H9 (cell line): ENCODE measurements at regions not wholly inside any gene's neighbourhood (a gene's known extent, or its start where the extent isn't known, plus 50 kb on each side); places are given as distances from the start of the nearest gene placed in this dataset.

ENCODE experiments used
- DNase-seq: peaks from one replicate; pipeline ENCODE4 v3.0.0-alpha.2; 2017
- H2AFZ ChIP-seq: one replicate; pipeline ENCODE4 v1.6.1; 2013; ENCODE audit warnings: mild to moderate bottlenecking, low read length, control low read depth, moderate library complexity
- H2AK5ac ChIP-seq: 2 replicates; pipeline ENCODE4 v1.6.1; 2013; ENCODE audit warnings: low read length, control low read depth, mixed read lengths; ENCODE audit not compliant: insufficient read length
- H2BK120ac ChIP-seq: one replicate; pipeline ENCODE4 v1.6.1; 2013; ENCODE audit warnings: low read depth, mild to moderate bottlenecking, low read length, control low read depth, inconsistent platforms; ENCODE audit not compliant: poor library complexity, severe bottlenecking
- H2BK12ac ChIP-seq: 2 replicates; pipeline ENCODE4 v1.6.1; 2013; ENCODE audit warnings: low read length, control low read depth, mixed read lengths, low read depth; ENCODE audit not compliant: insufficient read length
- H2BK15ac ChIP-seq: 2 replicates; pipeline ENCODE4 v1.6.1; 2013; ENCODE audit warnings: low read depth, low read length, control low read depth
- H2BK20ac ChIP-seq: one replicate; pipeline ENCODE4 v1.6.1; 2013; ENCODE audit warnings: low read depth, mild to moderate bottlenecking, low read length, control low read depth, inconsistent platforms; ENCODE audit not compliant: poor library complexity, severe bottlenecking
- H2BK5ac ChIP-seq: 2 replicates; pipeline ENCODE4 v1.6.1; 2013; ENCODE audit warnings: low read length, control low read depth, mixed read lengths; ENCODE audit not compliant: insufficient read length
- H3K14ac ChIP-seq: 2 replicates; pipeline ENCODE4 v1.6.1; 2013; ENCODE audit warnings: low read length, control low read depth; ENCODE audit not compliant: insufficient read depth
- H3K18ac ChIP-seq: 2 replicates; pipeline ENCODE4 v1.6.1; 2013; ENCODE audit warnings: low read depth, mild to moderate bottlenecking, mixed read lengths, low read length, control low read depth; ENCODE audit not compliant: insufficient read length
- H3K23ac ChIP-seq: 2 replicates; pipeline ENCODE4 v1.6.1; 2013; ENCODE audit warnings: low read length, control low read depth, mixed read lengths, low read depth; ENCODE audit not compliant: insufficient read length
- H3K23me2 ChIP-seq: 2 replicates; pipeline ENCODE4 v1.6.1; 2013; ENCODE audit warnings: low read depth, mild to moderate bottlenecking, mixed read lengths, low read length, control low read depth; ENCODE audit not compliant: insufficient read length, poor library complexity, severe bottlenecking
- H3K27ac ChIP-seq: 2 replicates; pipeline ENCODE4 v1.5.1; 2013; ENCODE audit warnings: low read length, control low read depth, mixed read lengths, low read depth; ENCODE audit not compliant: insufficient read length
- H3K27me3 ChIP-seq: 2 replicates; pipeline ENCODE4 v1.6.1; 2013; ENCODE audit warnings: low read length, control low read depth, inconsistent platforms; ENCODE audit not compliant: insufficient read depth
- H3K4ac ChIP-seq: 2 replicates; pipeline ENCODE4 v1.6.1; 2013; ENCODE audit warnings: low read depth, mild to moderate bottlenecking, control low read depth, inconsistent platforms, low read length, moderate library complexity
- H3K4me1 ChIP-seq: 2 replicates; pipeline ENCODE4 v1.6.1; 2013; ENCODE audit warnings: low read length, control low read depth, inconsistent platforms; ENCODE audit not compliant: insufficient read depth
- H3K4me2 ChIP-seq: 2 replicates; pipeline ENCODE4 v1.6.1; 2013; ENCODE audit warnings: low read length, control low read depth, mixed read lengths; ENCODE audit not compliant: insufficient read length, insufficient read depth
- H3K56ac ChIP-seq: 2 replicates; pipeline ENCODE4 v1.6.1; 2013; ENCODE audit warnings: low read depth, mild to moderate bottlenecking, mixed read lengths, low read length, control low read depth; ENCODE audit not compliant: insufficient read length
- H3K79me1 ChIP-seq: 2 replicates; pipeline ENCODE4 v1.6.1; 2013; ENCODE audit warnings: low read depth, mild to moderate bottlenecking, moderate library complexity, low read length, control low read depth, inconsistent platforms; ENCODE audit not compliant: insufficient read depth, poor library complexity, severe bottlenecking
- H3K79me2 ChIP-seq: 2 replicates; pipeline ENCODE4 v1.6.1; 2013; ENCODE audit warnings: low read length, control low read depth, inconsistent platforms; ENCODE audit not compliant: insufficient read depth
- H3K9ac ChIP-seq: 2 replicates; pipeline ENCODE4 v1.6.1; 2013; ENCODE audit warnings: low read length, control low read depth, mixed read lengths; ENCODE audit not compliant: insufficient read length; ENCODE audit errors: extremely low read depth
- H3K9me3 ChIP-seq: one replicate; pipeline ENCODE4 v1.6.1; 2013; ENCODE audit warnings: low read depth, low read length, inconsistent platforms; ENCODE audit not compliant: control insufficient read depth
- H3T11ph ChIP-seq: one replicate; pipeline ENCODE4 v1.6.1; 2013; ENCODE audit warnings: mild to moderate bottlenecking, low read length, control low read depth, inconsistent platforms
- H4K20me1 ChIP-seq: one replicate; pipeline ENCODE4 v1.6.1; 2013; ENCODE audit not compliant: control insufficient read depth, insufficient read length, insufficient read depth
- H4K5ac ChIP-seq: 2 replicates; pipeline ENCODE4 v1.6.1; 2013; ENCODE audit warnings: low read depth, mild to moderate bottlenecking, mixed read lengths, low read length, control low read depth; ENCODE audit not compliant: insufficient read length
- H4K8ac ChIP-seq: replicated peaks from 2 replicates; pipeline ENCODE4 v1.6.1; 2013; ENCODE audit warnings: low read length, control low read depth, mixed read lengths, low read depth; ENCODE audit not compliant: insufficient read length
- H4K91ac ChIP-seq: 2 replicates; pipeline ENCODE4 v1.6.1; 2013; ENCODE audit warnings: low read depth, mild to moderate bottlenecking, moderate library complexity, mixed read lengths, low read length, control low read depth; ENCODE audit not compliant: insufficient read length
- H3K27ac Mint-ChIP-seq, 3 experiments: 2 replicates in 2 of 3; 3 replicates in 1 of 3; pipeline ENCODE4 v1.8.0; 2020 to 2021; ENCODE audit warnings: mixed read lengths in 3 of 3, mild to moderate bottlenecking in 1 of 3, moderate library complexity in 1 of 3
- H3K27me3 Mint-ChIP-seq: 2 replicates; pipeline ENCODE4 v1.8.0; 2021; ENCODE audit warnings: low read depth, mild to moderate bottlenecking, moderate library complexity, mixed read lengths
- H3K36me3 Mint-ChIP-seq, 3 experiments: 2 replicates in 2 of 3; 3 replicates in 1 of 3; pipeline ENCODE4 v1.8.0; 2020 to 2021; ENCODE audit warnings: low read depth in 3 of 3, mixed read lengths in 3 of 3; ENCODE audit not compliant: insufficient read depth in 1 of 3
- H3K4me1 Mint-ChIP-seq, 2 experiments: 2 replicates each; pipeline ENCODE4 v1.8.0; 2020; ENCODE audit warnings: mixed read lengths in 2 of 2
- H3K4me3 Mint-ChIP-seq, 2 experiments: 2 replicates in 1 of 2; 3 replicates in 1 of 2; pipeline ENCODE4 v1.8.0; 2020 to 2021; ENCODE audit warnings: mild to moderate bottlenecking in 2 of 2, mixed read lengths in 2 of 2, moderate library complexity in 1 of 2
- H3K9me3 Mint-ChIP-seq, 2 experiments: 2 replicates in 1 of 2; 3 replicates in 1 of 2; pipeline ENCODE4 v1.8.0; 2020; ENCODE audit warnings: mild to moderate bottlenecking in 2 of 2, mixed read lengths in 2 of 2, moderate library complexity in 1 of 2
- CTCF ChIP-seq: fragments of 200-600 bp; sonication (generic); conservative IDR thresholded peaks from 3 replicates; pipeline ENCODE4 v1.8.0; 2021; ENCODE audit warnings: antibody characterized with exemption, mild to moderate bottlenecking

GRCh38 chr16:72401084-72401361 lies 229.1 kb upstream of the PMFBP1 start:
- Histone ChIP-seq H4K20me1 (no peaks in the 10 kb centered on the region), H3K9ac (no peak overlapping the region), H3K27me3 (no peaks in the 10 kb centered on the region), H2BK12ac (no peak overlapping the region), H3K79me2 (no peaks in the 10 kb centered on the region), H2AFZ (no peak overlapping the region), H2BK5ac (no peak overlapping the region), H3K14ac (no peak overlapping the region), H3K4ac (no peak overlapping the region), H2BK120ac (no peak overlapping the region), H4K8ac (no peak overlapping the region), H3K56ac (no peak overlapping the region), H3T11ph (no peak overlapping the region), H4K91ac (no peak overlapping the region), H3K4me1 (no peaks in the 10 kb centered on the region), H3K23ac (no peak overlapping the region), H4K5ac (no peak overlapping the region), H3K27ac (no peak overlapping the region), H3K4me2 (no peak overlapping the region), H3K79me1 (no peaks in the 10 kb centered on the region), H3K23me2 (no peaks in the 10 kb centered on the region), H2BK20ac (no peak overlapping the region), H3K18ac (no peak overlapping the region), H3K9me3 (no peaks in the 10 kb centered on the region), H2AK5ac (no peak overlapping the region), H2BK15ac (no peak overlapping the region)
- DNase-seq: no peak
- Mint-ChIP-seq H3K9me3 (peaks cover 0 to 9% of the 10 kb centered on the region in 2 experiments; a peak in 3 of 5 replicates), H3K4me3 (no peak overlapping the region), H3K27me3 (no peaks in the 10 kb centered on the region), H3K36me3 (peaks cover 0 to 15% (median 5%) of the 10 kb centered on the region in 3 experiments; a peak in 5 of 7 replicates), H3K4me1 (peaks cover 5 to 6% of the 10 kb centered on the region in 2 experiments; a peak in 3 of 4 replicates), H3K27ac (peak overlapping the region in 2 of 3 experiments; percentile 12 to 27; a peak in 3 of 7 replicates)
- no peak for TF ChIP-seq CTCF
